ENCODE measurements at regions not wholly inside any gene's neighbourhood (a gene's known extent, or its start where the extent isn't known, plus 50 kb on each side); places are given as distances from the start of the nearest gene placed in this dataset.

DNA sequence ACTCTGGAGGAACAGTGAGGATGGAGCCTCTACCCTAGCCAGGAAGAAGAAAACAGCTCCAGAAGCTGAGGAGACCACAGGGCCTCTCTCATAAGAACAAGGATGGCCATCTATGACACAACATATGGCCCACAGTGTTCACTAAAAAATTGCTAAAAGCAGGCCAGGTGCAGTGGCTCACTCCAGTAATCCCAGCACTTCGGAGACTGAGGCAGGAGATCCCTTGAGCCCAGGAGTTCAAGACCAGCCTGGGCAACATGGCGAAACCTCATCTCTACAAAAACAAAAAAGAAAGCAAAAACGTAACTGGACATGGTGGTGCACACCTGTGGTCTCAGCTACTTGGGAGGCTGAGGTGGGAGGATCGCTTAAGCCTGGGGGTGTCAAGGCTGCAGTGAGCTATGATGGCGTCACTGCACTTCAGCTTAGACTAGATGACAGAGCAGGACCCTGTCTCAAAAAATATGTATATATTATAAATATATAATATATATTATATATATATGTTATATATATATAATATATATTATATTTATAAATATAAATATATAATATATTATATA, 103.1 kb downstream of the TOMM20 start:
- DNase-seq (ENCODE audit: low spot score), result no peak

DNA sequence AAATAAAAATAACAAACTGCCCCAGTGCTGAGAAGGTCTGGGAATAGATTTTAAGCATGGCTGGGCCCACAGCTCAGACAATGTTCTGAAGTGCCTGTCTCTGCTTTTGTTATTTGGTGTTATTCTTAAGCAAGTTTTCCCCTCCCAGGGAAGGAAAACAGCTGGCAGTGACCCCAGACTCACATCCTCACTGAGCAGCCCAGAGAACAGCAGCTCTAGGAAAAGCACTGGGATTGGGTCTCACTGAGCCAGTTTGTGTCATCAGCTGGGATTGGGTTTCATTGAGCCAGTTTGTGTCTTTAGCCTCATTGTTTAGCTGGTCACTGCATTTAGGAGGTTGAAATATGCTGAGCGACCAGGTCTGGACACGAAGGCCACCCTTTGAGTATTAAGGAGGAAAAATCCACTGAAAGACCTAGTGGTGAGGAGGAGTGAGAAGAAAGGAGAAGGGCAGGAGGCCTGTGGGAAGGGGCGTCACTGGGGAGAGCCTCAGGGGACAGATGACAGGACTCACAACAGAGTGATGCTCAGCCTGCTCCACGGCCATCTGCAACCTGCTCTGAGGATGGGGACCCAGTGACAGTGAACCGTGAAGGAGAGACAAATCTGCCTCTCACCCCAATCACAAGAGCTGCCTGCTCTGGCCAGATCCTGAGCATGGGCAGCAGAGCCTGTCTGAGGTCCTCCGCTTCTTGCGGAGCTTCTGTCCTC, 103.8 kb downstream of the TOMM20 start:
- DNase-seq (ENCODE audit: low spot score), result no peak

DNA sequence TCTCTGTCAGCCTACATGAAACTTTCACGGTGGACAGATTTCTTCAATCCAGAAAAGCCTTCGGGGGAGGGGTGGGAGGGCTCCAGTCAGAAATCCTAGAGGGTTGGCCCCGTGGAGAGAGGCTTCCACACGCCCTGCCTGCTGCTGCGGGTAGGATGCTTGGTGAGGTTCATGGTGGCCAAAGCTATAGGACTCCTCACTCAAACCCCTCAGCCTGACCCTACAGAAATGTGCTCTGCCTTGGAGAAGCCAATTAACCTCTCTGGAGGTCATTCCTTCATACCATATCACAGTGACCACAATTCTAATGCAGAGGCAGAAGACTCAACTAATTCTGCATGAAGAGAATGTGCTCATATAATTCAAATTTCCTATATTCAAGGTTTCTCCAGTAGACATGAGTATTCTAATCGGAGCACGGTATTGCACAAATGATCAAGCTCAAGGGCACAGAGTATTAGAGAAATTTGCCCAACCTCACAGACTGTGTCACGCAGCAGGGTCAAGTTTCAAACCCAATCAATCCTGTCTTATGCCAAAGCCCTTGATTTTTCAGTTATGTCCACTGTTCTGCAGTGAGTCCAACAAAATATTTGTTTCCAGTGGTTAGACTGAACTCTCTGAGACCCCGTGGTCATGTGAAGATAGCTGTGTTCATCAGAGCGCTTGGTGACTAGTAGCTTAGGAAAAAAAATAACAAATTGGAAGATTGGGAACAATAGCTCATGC, 104.8 kb downstream of the TOMM20 start:
- DNase-seq (ENCODE audit: low spot score), result no peak

- no peak for DNase-seq (ENCODE audit: low spot score)
These were observed 105.5 kb downstream of the TOMM20 start for GRCh38 chr1:235022981-235023710.

DNA sequence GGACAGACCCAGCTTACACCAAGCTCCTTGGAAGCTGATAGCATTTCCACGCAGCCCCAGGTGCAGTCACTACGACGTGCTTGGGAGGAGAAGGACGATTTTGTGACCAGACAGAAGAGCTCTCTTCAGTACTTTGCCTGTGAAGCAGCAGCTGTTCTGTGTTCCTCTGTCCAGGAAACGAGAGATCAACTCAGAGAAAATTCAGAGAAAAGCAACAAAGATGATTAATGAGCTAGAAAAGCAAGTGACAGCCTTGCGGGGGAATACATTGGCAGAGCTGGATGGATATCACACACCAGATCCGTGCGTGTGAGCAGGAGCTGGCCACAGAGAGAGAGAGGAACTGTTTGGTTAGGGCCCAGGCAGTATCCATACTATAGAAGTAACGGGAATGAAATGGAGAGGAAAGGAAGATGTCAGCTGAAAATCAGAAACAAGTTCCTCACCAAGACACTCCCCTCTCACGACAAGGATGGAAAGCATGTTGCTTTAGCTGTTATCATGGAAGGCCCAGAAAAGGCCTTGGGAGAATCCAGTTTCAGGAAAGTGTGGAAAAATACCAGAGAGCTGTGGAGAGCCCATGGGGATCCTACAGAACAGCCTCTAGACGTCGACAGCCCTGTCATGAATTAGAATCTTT, 106.2 kb downstream of the TOMM20 start:
- peak; percentile 22 for DNase-seq (ENCODE audit: low spot score)

GRCh38 chr1:235021815-235022214, 106.8 kb downstream of the TOMM20 start:
- no peak for DNase-seq (ENCODE audit: low spot score)

DNA sequence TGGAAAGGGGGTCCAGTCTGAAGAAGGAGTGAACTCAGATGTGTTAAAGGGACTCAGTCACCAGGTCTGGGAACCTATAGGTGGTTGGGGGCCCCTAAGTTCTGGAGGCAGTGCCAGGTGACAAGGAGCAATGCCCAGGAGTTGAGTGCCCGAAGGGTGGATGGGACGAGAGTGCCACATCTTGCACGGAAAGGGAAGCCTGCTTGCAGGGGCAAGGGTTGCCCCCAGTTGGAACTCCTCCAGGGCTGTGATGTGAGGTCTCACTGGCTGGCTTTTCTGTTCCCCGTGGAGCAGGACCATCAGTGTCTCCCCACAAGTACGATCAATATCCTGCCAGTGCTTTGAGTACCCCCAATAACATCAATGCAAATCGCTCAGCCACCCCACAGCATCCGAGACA, 107.3 kb downstream of the TOMM20 start:
- DNase-seq (ENCODE audit: low spot score), result no peak

DNA sequence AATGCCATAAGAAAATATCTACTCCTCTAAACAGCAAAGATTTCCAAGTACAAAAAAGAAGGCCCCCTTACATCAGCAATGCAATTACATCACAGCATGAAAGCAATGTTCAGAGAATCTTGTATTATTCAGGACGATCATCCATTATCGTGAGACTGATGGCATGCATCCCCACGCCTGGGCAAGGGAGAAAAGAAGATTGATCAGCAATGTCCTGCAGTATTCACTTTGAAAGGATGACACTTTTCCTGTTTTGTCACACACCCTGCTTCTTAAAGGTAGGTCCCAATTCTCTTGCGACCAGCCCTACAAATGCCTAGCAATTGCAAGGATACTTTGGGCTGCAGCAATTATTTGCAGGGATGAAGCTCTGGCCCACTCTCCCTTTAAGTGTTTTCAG, 108.7 kb downstream of the TOMM20 start:
- no peak for DNase-seq (ENCODE audit: low spot score)

- no peak for DNase-seq (ENCODE audit: low spot score)
These were observed 109.2 kb downstream of the TOMM20 start for GRCh38 chr1:235019471-235019870.

DNA sequence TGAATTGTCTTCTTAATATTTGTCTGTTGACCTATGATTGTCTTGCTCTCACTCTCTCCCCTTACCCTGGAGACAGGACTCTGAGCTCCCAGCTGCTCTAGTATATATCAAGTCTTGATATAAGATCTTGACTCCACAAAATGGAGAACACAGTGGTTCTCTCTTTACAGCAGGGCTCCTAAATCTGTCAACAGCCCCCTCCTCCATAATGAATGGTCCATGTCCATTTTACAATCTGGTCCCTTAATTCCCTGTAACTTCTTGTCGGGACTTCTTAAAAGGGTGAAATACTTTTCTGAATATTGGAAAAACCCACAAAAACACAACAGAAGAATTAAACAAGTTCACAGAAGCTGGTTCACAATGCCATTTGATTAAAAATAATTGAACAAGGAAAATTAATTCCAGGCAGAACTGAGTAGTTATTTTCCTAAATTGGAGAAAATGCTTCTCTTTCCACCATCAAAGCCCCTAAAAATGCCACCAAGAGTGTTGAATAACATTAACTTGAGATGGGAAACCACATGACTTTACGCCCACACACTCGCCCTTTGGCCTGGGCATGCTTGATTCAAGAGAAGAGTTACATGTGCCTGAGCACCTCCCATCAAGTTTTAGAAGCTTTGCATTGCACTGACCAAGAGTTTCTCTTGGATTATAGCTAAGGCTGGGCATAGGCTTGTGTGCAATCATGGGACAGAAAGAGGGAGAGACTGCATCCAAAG, 109.8 kb downstream of the TOMM20 start:
- no peak for DNase-seq (ENCODE audit: low spot score)

GRCh38 chr1:235018161-235018560, 110.5 kb downstream of the TOMM20 start:
- peak; percentile 71 for DNase-seq (ENCODE audit: low spot score)

- DNase-seq (ENCODE audit: low spot score), result no peak
These were observed 110.9 kb downstream of the TOMM20 start for GRCh38 chr1:235017719-235018118.

DNA sequence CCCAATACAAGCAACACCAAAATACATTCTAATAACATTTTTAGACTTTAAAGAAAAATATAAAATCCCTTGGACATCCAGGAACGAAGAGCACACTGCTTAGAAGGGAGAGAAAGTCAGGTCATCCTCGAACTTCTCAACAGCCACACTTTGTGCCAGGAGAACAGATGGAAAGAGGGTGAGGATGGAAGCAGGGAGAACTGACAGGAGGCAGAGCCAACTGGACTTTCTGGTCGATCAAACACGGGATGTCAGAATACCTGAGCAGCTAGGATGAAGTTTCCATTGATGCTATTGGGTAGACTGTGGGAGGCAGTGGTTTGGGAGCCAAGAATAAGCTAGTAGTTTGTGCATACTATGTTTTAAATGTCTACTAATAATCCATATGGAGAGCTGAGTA, 111.4 kb downstream of the TOMM20 start:
- no peak for DNase-seq (ENCODE audit: low spot score)

DNA sequence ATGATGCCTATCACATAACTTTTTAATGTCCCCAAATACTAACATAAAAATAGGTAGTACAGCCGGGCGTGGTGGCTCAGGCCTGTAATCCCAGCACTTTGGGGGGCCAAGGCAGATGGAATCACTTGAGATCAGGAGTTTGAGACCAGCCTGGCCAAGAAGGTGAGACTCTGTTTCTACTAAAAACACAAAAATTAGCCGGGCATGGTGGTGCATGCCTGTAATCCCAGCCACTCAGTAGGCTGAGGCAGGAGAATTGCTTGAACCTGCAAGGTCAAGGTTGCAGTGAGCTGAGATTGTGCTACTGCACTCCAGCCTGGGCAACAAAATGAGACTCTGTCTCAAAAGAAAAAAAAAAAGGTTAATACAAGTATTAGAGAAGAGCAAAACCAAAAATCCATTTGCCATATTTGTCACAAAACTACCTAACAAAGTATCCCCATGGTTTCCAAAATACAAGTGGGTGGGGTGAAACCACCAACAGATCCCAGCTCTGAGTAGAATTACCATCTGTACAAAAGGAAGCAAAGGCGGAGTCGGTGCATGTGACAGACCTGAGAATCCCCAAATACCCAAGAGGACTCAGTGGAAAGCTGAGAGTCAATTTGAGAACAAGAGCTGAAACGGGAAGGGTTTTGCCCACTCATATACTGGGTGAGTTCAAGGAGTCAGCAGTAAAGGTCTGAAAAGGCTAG, 113.2 kb downstream of the TOMM20 start:
- no peak for DNase-seq (ENCODE audit: low spot score)

GRCh38 chr1:235014756-235015155, 113.9 kb downstream of the TOMM20 start:
- no peak for DNase-seq (ENCODE audit: low spot score)

DNA sequence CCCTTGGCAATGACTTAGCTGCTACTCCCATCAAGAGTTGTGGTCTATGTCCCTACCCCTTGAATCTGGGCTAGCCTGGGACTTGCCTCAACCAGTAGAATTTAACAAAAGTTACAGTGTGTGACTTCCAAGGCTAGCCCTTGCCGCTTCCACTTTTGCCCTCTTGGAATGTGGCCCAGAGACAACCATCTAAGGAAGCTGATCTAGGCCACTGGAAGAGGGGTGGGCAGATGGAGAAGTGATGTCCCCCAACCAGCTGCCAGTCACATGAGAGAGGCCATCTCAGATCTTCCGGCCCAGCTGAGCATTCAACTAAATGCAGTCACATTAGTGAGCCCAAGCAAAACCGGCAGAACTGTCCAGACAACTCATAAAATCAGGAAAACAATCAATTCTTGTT, 115.1 kb downstream of the TOMM20 start:
- no peak for DNase-seq (ENCODE audit: low spot score)

DNA sequence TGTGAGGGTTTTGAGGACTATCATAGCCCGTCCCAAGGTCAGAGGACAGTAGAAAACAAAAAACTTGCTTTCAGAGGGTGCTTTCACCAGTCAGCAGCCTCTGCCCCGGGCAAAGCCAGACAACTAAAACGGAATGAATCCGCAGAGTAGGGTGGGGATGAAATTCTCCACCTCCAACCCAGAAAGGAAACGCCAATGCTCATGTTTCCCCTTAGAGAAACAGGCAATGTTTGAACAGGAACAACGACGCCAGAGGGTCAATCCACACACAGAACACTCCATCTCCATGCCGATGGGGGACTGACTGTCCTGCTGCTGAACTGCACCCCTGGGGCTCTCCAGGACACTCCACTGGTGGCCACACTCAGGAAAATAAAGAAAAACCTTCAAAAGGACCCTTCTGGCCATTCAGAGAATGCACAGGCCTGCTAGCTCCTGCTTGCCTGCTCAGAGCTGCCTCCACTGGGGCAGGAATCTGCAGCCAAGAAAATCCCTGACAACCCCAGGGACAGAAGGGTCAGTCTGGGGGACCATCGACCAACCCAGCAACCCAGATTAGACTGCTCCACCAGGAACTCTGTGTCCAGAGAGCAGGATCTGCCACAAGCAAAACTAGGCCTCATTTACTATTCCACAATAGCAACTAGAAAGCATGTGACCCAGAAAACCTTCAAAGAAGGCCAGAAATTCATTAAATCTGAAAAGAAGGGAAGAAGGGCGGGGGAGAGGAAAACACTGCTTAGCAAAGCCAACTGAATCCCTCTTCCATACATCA, 116.0 kb downstream of the TOMM20 start:
- DNase-seq (ENCODE audit: low spot score), result no peak

GRCh38 chr1:235011599-235012435, 116.8 kb downstream of the TOMM20 start:
- peak; percentile 90 for DNase-seq (ENCODE audit: low spot score)

GRCh38 chr1:235011064-235011598, 117.5 kb downstream of the TOMM20 start:
- no peak for DNase-seq (ENCODE audit: low spot score)
